ENCODE measurements at regions not wholly inside any gene's neighbourhood (a gene's known extent, or its start where the extent isn't known, plus 50 kb on each side); places are given as distances from the start of the nearest gene placed in this dataset.

GRCh38 chr2:22826703-22827102 lies 558.3 kb upstream of the KLHL29 start:
- no peak for DNase-seq (ENCODE audit: low read depth)

GRCh38 chr2:22829791-22830190 lies 555.2 kb upstream of the KLHL29 start:
- no peak for DNase-seq (ENCODE audit: low read depth)

GRCh38 chr2:22832196-22832595 lies 552.8 kb upstream of the KLHL29 start:
- no peak for DNase-seq (ENCODE audit: low read depth)

GRCh38 chr2:22838461-22838860 lies 546.5 kb upstream of the KLHL29 start:
- no peak for DNase-seq (ENCODE audit: low read depth)

- DNase-seq (ENCODE audit: low read depth), result no peak
Observed at GRCh38 chr2:22842205-22842869, 542.6 kb upstream of the KLHL29 start.

GRCh38 chr2:22843919-22844537 lies 541.0 kb upstream of the KLHL29 start:
- no peak for DNase-seq (ENCODE audit: low read depth)

GRCh38 chr2:22850310-22850709 lies 534.7 kb upstream of the KLHL29 start:
- no peak for DNase-seq (ENCODE audit: low read depth)

GRCh38 chr2:22854588-22854987 lies 530.4 kb upstream of the KLHL29 start:
- DNase-seq (ENCODE audit: low read depth), result no peak

- DNase-seq (ENCODE audit: low read depth), result no peak
Observed at GRCh38 chr2:22855081-22855480, 529.9 kb upstream of the KLHL29 start.

- no peak for DNase-seq (ENCODE audit: low read depth)
Observed at GRCh38 chr2:22855761-22856184, 529.2 kb upstream of the KLHL29 start.

GRCh38 chr2:22867973-22868372 lies 517.0 kb upstream of the KLHL29 start:
- DNase-seq (ENCODE audit: low read depth), result no peak

GRCh38 chr2:22878121-22878520 lies 506.9 kb upstream of the KLHL29 start:
- no peak for DNase-seq (ENCODE audit: low read depth)

GRCh38 chr2:22879009-22879863 lies 505.7 kb upstream of the KLHL29 start:
- no peak for DNase-seq (ENCODE audit: low read depth)

GRCh38 chr2:22880161-22880560 lies 504.8 kb upstream of the KLHL29 start:
- DNase-seq (ENCODE audit: low read depth), result no peak

GRCh38 chr2:22882011-22882410 lies 503.0 kb upstream of the KLHL29 start:
- DNase-seq (ENCODE audit: low read depth), result no peak

GRCh38 chr2:22882643-22883042 lies 502.3 kb upstream of the KLHL29 start:
- DNase-seq (ENCODE audit: low read depth), result no peak

- no peak for DNase-seq (ENCODE audit: low read depth)
Observed at GRCh38 chr2:22883054-22883453, 501.9 kb upstream of the KLHL29 start.

- no peak for DNase-seq (ENCODE audit: low read depth)
Observed at GRCh38 chr2:22885245-22885644, 499.7 kb upstream of the KLHL29 start.

- no peak for DNase-seq (ENCODE audit: low read depth)
Observed at GRCh38 chr2:22887426-22887825, 497.6 kb upstream of the KLHL29 start.

- DNase-seq (ENCODE audit: low read depth), result no peak
Observed at GRCh38 chr2:22887845-22888244, 497.1 kb upstream of the KLHL29 start.

- no peak for DNase-seq (ENCODE audit: low read depth)
Observed at GRCh38 chr2:22890132-22890531, 494.8 kb upstream of the KLHL29 start.

- no peak for DNase-seq (ENCODE audit: low read depth)
Observed at GRCh38 chr2:22893761-22894517, 491.0 kb upstream of the KLHL29 start.
